ENCODE measurements at regions not wholly inside any gene's neighbourhood (a gene's known extent, or its start where the extent isn't known, plus 50 kb on each side); places are given as distances from the start of the nearest gene placed in this dataset.

DNA sequence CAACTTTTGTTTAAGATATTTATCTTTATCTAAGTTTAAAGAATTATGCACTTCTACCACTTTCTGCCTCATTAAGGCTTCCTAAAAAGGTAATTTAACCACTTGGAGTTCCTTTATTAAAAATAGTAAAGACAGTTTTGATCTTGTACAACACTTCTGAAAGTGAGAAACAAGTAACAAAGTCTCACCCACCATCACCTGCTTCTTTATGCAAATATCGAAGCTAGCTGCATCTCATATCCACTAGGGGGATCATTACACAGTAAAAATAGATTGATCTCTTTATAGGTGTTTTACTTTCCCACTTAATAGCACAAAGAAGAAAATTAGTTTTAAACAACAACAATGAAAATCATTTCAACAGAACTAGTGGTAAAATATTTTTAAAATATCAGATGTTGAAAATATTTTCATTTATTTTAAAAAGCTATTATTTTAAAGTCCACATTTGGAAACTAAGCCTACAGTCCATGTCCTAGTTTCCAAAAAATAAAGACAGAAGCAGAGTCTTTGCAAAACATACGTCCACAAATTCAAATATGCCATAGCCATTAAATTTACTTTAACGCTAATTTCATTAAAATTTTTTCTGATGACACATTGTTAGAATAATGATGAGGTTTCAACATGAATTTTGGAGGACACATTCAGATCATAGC lies 160.0 kb upstream of the SOX5 start:
- TF ChIP-seq, protein P1, sequence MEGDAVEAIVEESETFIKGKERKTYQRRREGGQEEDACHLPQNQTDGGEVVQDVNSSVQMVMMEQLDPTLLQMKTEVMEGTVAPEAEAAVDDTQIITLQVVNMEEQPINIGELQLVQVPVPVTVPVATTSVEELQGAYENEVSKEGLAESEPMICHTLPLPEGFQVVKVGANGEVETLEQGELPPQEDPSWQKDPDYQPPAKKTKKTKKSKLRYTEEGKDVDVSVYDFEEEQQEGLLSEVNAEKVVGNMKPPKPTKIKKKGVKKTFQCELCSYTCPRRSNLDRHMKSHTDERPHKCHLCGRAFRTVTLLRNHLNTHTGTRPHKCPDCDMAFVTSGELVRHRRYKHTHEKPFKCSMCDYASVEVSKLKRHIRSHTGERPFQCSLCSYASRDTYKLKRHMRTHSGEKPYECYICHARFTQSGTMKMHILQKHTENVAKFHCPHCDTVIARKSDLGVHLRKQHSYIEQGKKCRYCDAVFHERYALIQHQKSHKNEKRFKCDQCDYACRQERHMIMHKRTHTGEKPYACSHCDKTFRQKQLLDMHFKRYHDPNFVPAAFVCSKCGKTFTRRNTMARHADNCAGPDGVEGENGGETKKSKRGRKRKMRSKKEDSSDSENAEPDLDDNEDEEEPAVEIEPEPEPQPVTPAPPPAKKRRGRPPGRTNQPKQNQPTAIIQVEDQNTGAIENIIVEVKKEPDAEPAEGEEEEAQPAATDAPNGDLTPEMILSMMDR (IDR thresholded peaks at IDR 0.05) = peak in 4 of 5 experiments; percentile 28 to 44 (median 40)
- no peak for TF ChIP-seq POLR2A (IDR thresholded peaks at IDR 0.05)
